Mesenchymal stem cell (in vitro differentiated cells and primary cell): ENCODE measurements at regions not wholly inside any gene's neighbourhood (a gene's known extent, or its start where the extent isn't known, plus 50 kb on each side); places are given as distances from the start of the nearest gene placed in this dataset.

ENCODE experiments used
- DNase-seq: peaks from one replicate; pipeline ENCODE4 v3.0.0-alpha.2; 2013
- H2AFZ ChIP-seq: one replicate; pipeline ENCODE4 v1.6.1; 2013; ENCODE audit warnings: low read depth, mild to moderate bottlenecking, control low read depth, inconsistent platforms, low read length, moderate library complexity
- H2AK5ac ChIP-seq: 2 replicates; pipeline ENCODE4 v1.6.1; 2013; ENCODE audit warnings: low read length, moderate library complexity, mild to moderate bottlenecking, inconsistent platforms; ENCODE audit not compliant: severe bottlenecking
- H2BK120ac ChIP-seq: one replicate; pipeline ENCODE4 v1.6.1; 2013; ENCODE audit warnings: low read depth, mild to moderate bottlenecking, inconsistent platforms, low read length, moderate library complexity
- H2BK12ac ChIP-seq, 2 experiments: one replicate each; pipeline ENCODE4 v1.6.1; 2013; ENCODE audit warnings: inconsistent platforms in 2 of 2, low read length in 2 of 2, mild to moderate bottlenecking in 2 of 2, moderate library complexity in 2 of 2, control low read depth in 1 of 2
- H2BK15ac ChIP-seq: one replicate; pipeline ENCODE4 v1.6.1; 2013; ENCODE audit warnings: mild to moderate bottlenecking, low read depth, inconsistent platforms; ENCODE audit not compliant: poor library complexity, severe bottlenecking
- H2BK5ac ChIP-seq: 2 replicates; pipeline ENCODE4 v1.6.1; 2013; ENCODE audit warnings: low read depth, mild to moderate bottlenecking, low read length, control low read depth, inconsistent platforms; ENCODE audit not compliant: poor library complexity, severe bottlenecking
- H3K14ac ChIP-seq, 2 experiments: one replicate each; pipeline ENCODE4 v1.6.1; 2013; ENCODE audit warnings: inconsistent platforms in 2 of 2, low read length in 2 of 2, control low read depth in 1 of 2, mild to moderate bottlenecking in 1 of 2, moderate library complexity in 1 of 2
- H3K18ac ChIP-seq, 2 experiments: one replicate each; pipeline ENCODE4 v1.6.1; 2013; ENCODE audit warnings: inconsistent platforms in 2 of 2, low read length in 2 of 2, control low read depth in 1 of 2, low read depth in 1 of 2, mild to moderate bottlenecking in 1 of 2
- H3K23ac ChIP-seq, 2 experiments: one replicate each; pipeline ENCODE4 v1.6.1; 2013; ENCODE audit warnings: inconsistent platforms in 2 of 2, low read length in 2 of 2, mild to moderate bottlenecking in 2 of 2, moderate library complexity in 2 of 2, control low read depth in 1 of 2
- H3K27ac ChIP-seq: 2 replicates; pipeline ENCODE4 v1.5.1; 2013; ENCODE audit warnings: mild to moderate bottlenecking, moderate library complexity, low read length, control low read depth, inconsistent platforms; ENCODE audit not compliant: poor library complexity, severe bottlenecking
- H3K27me3 ChIP-seq, 2 experiments: 2 replicates each; pipeline versions ENCODE4 v1.6.1 to v1.7.0; 2013; ENCODE audit warnings: low read length in 2 of 2, mild to moderate bottlenecking in 2 of 2, moderate library complexity in 2 of 2, control low read depth in 1 of 2, inconsistent platforms in 1 of 2; ENCODE audit not compliant: control insufficient read depth in 1 of 2, insufficient read depth in 1 of 2
- H3K36me3 ChIP-seq, 2 experiments: 2 replicates each; pipeline versions ENCODE4 v1.6.1 to v1.7.0; 2013; ENCODE audit warnings: low read length in 2 of 2, control low read depth in 1 of 2, inconsistent platforms in 1 of 2, low read depth in 1 of 2, mild to moderate bottlenecking in 1 of 2; ENCODE audit not compliant: insufficient read depth in 2 of 2, control insufficient read depth in 1 of 2
- H3K4ac ChIP-seq, 2 experiments: one replicate each; pipeline ENCODE4 v1.6.1; 2013; ENCODE audit warnings: inconsistent platforms in 2 of 2, low read length in 2 of 2, mild to moderate bottlenecking in 2 of 2, moderate library complexity in 2 of 2, control low read depth in 1 of 2, low read depth in 1 of 2
- H3K4me1 ChIP-seq: 2 replicates; pipeline ENCODE4 v1.6.1; 2013; ENCODE audit warnings: low read depth, low read length, control low read depth; ENCODE audit not compliant: control insufficient read depth, insufficient read depth
- H3K4me2 ChIP-seq: 2 replicates; pipeline ENCODE4 v1.6.1; 2013; ENCODE audit warnings: low read length, mild to moderate bottlenecking, inconsistent platforms; ENCODE audit not compliant: poor library complexity, severe bottlenecking
- H3K4me3 ChIP-seq, 2 experiments: 2 replicates each; pipeline versions ENCODE4 v1.5.1 to v1.7.0; 2013; ENCODE audit warnings: low read length in 2 of 2, mild to moderate bottlenecking in 2 of 2, control low read depth in 1 of 2, low read depth in 1 of 2; ENCODE audit not compliant: insufficient read depth in 1 of 2
- H3K79me1 ChIP-seq: replicated peaks from 2 replicates; pipeline ENCODE4 v1.6.1; 2013; ENCODE audit warnings: mild to moderate bottlenecking, control low read depth, low read length, inconsistent platforms; ENCODE audit not compliant: poor library complexity, severe bottlenecking
- H3K9ac ChIP-seq: 2 replicates; pipeline ENCODE4 v1.7.0; 2013; ENCODE audit warnings: mild to moderate bottlenecking, low read length, moderate library complexity
- H3K9me3 ChIP-seq: 2 replicates; pipeline ENCODE4 v1.7.0; 2013; ENCODE audit warnings: mild to moderate bottlenecking, low read length; ENCODE audit not compliant: control insufficient read depth
- H4K8ac ChIP-seq: one replicate; pipeline ENCODE4 v1.6.1; 2013; ENCODE audit warnings: inconsistent platforms, mild to moderate bottlenecking, low read length, moderate library complexity
- H4K91ac ChIP-seq: one replicate; pipeline ENCODE4 v1.6.1; 2013; ENCODE audit warnings: mild to moderate bottlenecking, low read length, inconsistent platforms
- WGBS: methylation state at CpG from one replicate; pipeline ENCODE4 v1.1.7; 2013; ENCODE audit warnings: mixed read lengths; 5-methylcytosine and 5-hydroxymethylcytosine counted together

- no peak overlapping the region for H3K9ac ChIP-seq
- H3K14ac ChIP-seq = no peak overlapping the region
- no peak overlapping the region for H2BK15ac ChIP-seq
- no peak overlapping the region for H3K18ac ChIP-seq
- no peaks in the 10 kb centered on the region for H3K27me3 ChIP-seq
- H3K9me3 ChIP-seq = peaks cover 4% of the 10 kb centered on the region
- H3K27ac ChIP-seq = no peak overlapping the region
- H3K4ac ChIP-seq = no peak overlapping the region
- H2AFZ ChIP-seq = no peak overlapping the region
- H2BK5ac ChIP-seq = no peak overlapping the region
- no peak overlapping the region for H2AK5ac ChIP-seq
- no peak overlapping the region for H3K23ac ChIP-seq
- H2BK120ac ChIP-seq = no peak overlapping the region
- H3K36me3 ChIP-seq = no peaks in the 10 kb centered on the region
- H3K4me2 ChIP-seq = no peak overlapping the region
- DNase-seq = no peak
- no peaks in the 10 kb centered on the region for H3K79me1 ChIP-seq
- no peak overlapping the region for H2BK12ac ChIP-seq
- H3K4me1 ChIP-seq = no peaks in the 10 kb centered on the region
- no peak overlapping the region for H3K4me3 ChIP-seq
- no peak overlapping the region for H4K91ac ChIP-seq
- H4K8ac ChIP-seq = no peak overlapping the region
- 81% methylated on average over 16 of the region's 16 CpGs for WGBS
These were observed 131.5 kb upstream of the SPACA7 start for GRCh38 chr13:112244495-112245177.

GRCh38 chr13:112245179-112245724, 130.9 kb upstream of the SPACA7 start:
- Histone ChIP-seq H2BK12ac (no peak overlapping the region), H3K14ac (no peak overlapping the region), H3K36me3 (no peaks in the 10 kb centered on the region), H3K4me3 (no peak overlapping the region), H3K27ac (no peak overlapping the region), H4K91ac (no peak overlapping the region), H3K4me1 (no peaks in the 10 kb centered on the region), H2AFZ (no peak overlapping the region), H2BK15ac (no peak overlapping the region), H3K9ac (no peak overlapping the region), H2BK120ac (no peak overlapping the region), H3K9me3 (no peaks in the 10 kb centered on the region), H3K27me3 (no peaks in the 10 kb centered on the region), H3K23ac (no peak overlapping the region), H4K8ac (no peak overlapping the region), H3K4me2 (no peak overlapping the region), H3K79me1 (no peaks in the 10 kb centered on the region), H2BK5ac (no peak overlapping the region), H3K4ac (no peak overlapping the region), H2AK5ac (no peak overlapping the region), H3K18ac (no peak overlapping the region)
- 90% methylated on average over 22 of the region's 25 CpGs for WGBS
- no peak for DNase-seq

- Histone ChIP-seq H2BK15ac (no peak overlapping the region), H2AK5ac (no peak overlapping the region), H3K27me3 (no peaks in the 10 kb centered on the region), H2AFZ (no peak overlapping the region), H3K4ac (no peak overlapping the region), H2BK5ac (no peak overlapping the region), H3K4me1 (no peaks in the 10 kb centered on the region), H3K36me3 (no peaks in the 10 kb centered on the region), H4K91ac (no peak overlapping the region), H3K23ac (no peak overlapping the region), H2BK12ac (no peak overlapping the region), H3K9ac (no peak overlapping the region), H3K79me1 (no peaks in the 10 kb centered on the region), H3K14ac (no peak overlapping the region), H3K27ac (no peak overlapping the region), H2BK120ac (no peak overlapping the region), H3K18ac (no peak overlapping the region), H3K9me3 (no peaks in the 10 kb centered on the region), H4K8ac (no peak overlapping the region), H3K4me3 (no peak overlapping the region), H3K4me2 (no peak overlapping the region)
- DNase-seq = no peak
- 77% methylated on average over 8 of the region's 9 CpGs for WGBS
These were observed 130.2 kb upstream of the SPACA7 start for GRCh38 chr13:112245989-112246388.

- Histone ChIP-seq H2BK15ac (no peak overlapping the region), H3K9ac (no peak overlapping the region)
These were observed 129.3 kb upstream of the SPACA7 start for GRCh38 chr13:112246731-112247470.

More at GRCh38 chr13:112246731-112247470, 129.3 kb upstream of the SPACA7 start:
- no peak overlapping the region for H2AK5ac ChIP-seq
- H3K18ac ChIP-seq = no peak overlapping the region
- H3K27me3 ChIP-seq = no peaks in the 10 kb centered on the region
- H3K4ac ChIP-seq = no peak overlapping the region
- H3K79me1 ChIP-seq = no peaks in the 10 kb centered on the region
- no peak overlapping the region for H3K23ac ChIP-seq
- no peak overlapping the region for H4K8ac ChIP-seq
- no peak overlapping the region for H3K4me2 ChIP-seq
- H2AFZ ChIP-seq = no peak overlapping the region
- no peak overlapping the region for H3K4me3 ChIP-seq
- H4K91ac ChIP-seq = no peak overlapping the region
- H2BK12ac ChIP-seq = no peak overlapping the region
- H3K4me1 ChIP-seq = no peaks in the 10 kb centered on the region
- H3K36me3 ChIP-seq = no peaks in the 10 kb centered on the region
- H3K9me3 ChIP-seq = no peaks in the 10 kb centered on the region
- H2BK5ac ChIP-seq = no peak overlapping the region
- H2BK120ac ChIP-seq = no peak overlapping the region
- no peak overlapping the region for H3K14ac ChIP-seq
- H3K27ac ChIP-seq = no peak overlapping the region
- DNase-seq = no peak
- 89% methylated on average over 24 of the region's 24 CpGs for WGBS
